H9 (cell line): ENCODE measurements at regions not wholly inside any gene's neighbourhood (a gene's known extent, or its start where the extent isn't known, plus 50 kb on each side); places are given as distances from the start of the nearest gene placed in this dataset.

Experiments
- DNase-seq: peaks from one replicate; pipeline ENCODE4 v3.0.0-alpha.2; 2017
- H2AFZ ChIP-seq: one replicate; pipeline ENCODE4 v1.6.1; 2013; ENCODE audit warnings: mild to moderate bottlenecking, low read length, control low read depth, moderate library complexity
- H2AK5ac ChIP-seq: 2 replicates; pipeline ENCODE4 v1.6.1; 2013; ENCODE audit warnings: low read length, control low read depth, mixed read lengths; ENCODE audit not compliant: insufficient read length
- H2BK120ac ChIP-seq: one replicate; pipeline ENCODE4 v1.6.1; 2013; ENCODE audit warnings: low read depth, mild to moderate bottlenecking, low read length, control low read depth, inconsistent platforms; ENCODE audit not compliant: poor library complexity, severe bottlenecking
- H2BK12ac ChIP-seq: 2 replicates; pipeline ENCODE4 v1.6.1; 2013; ENCODE audit warnings: low read length, control low read depth, mixed read lengths, low read depth; ENCODE audit not compliant: insufficient read length
- H2BK15ac ChIP-seq: 2 replicates; pipeline ENCODE4 v1.6.1; 2013; ENCODE audit warnings: low read depth, low read length, control low read depth
- H2BK20ac ChIP-seq: one replicate; pipeline ENCODE4 v1.6.1; 2013; ENCODE audit warnings: low read depth, mild to moderate bottlenecking, low read length, control low read depth, inconsistent platforms; ENCODE audit not compliant: poor library complexity, severe bottlenecking
- H2BK5ac ChIP-seq: 2 replicates; pipeline ENCODE4 v1.6.1; 2013; ENCODE audit warnings: low read length, control low read depth, mixed read lengths; ENCODE audit not compliant: insufficient read length
- H3K14ac ChIP-seq: 2 replicates; pipeline ENCODE4 v1.6.1; 2013; ENCODE audit warnings: low read length, control low read depth; ENCODE audit not compliant: insufficient read depth
- H3K18ac ChIP-seq: 2 replicates; pipeline ENCODE4 v1.6.1; 2013; ENCODE audit warnings: low read depth, mild to moderate bottlenecking, mixed read lengths, low read length, control low read depth; ENCODE audit not compliant: insufficient read length
- H3K23ac ChIP-seq: 2 replicates; pipeline ENCODE4 v1.6.1; 2013; ENCODE audit warnings: low read length, control low read depth, mixed read lengths, low read depth; ENCODE audit not compliant: insufficient read length
- H3K23me2 ChIP-seq: 2 replicates; pipeline ENCODE4 v1.6.1; 2013; ENCODE audit warnings: low read depth, mild to moderate bottlenecking, mixed read lengths, low read length, control low read depth; ENCODE audit not compliant: insufficient read length, poor library complexity, severe bottlenecking
- H3K27ac ChIP-seq: 2 replicates; pipeline ENCODE4 v1.5.1; 2013; ENCODE audit warnings: low read length, control low read depth, mixed read lengths, low read depth; ENCODE audit not compliant: insufficient read length
- H3K27me3 ChIP-seq: 2 replicates; pipeline ENCODE4 v1.6.1; 2013; ENCODE audit warnings: low read length, control low read depth, inconsistent platforms; ENCODE audit not compliant: insufficient read depth
- H3K4ac ChIP-seq: 2 replicates; pipeline ENCODE4 v1.6.1; 2013; ENCODE audit warnings: low read depth, mild to moderate bottlenecking, control low read depth, inconsistent platforms, low read length, moderate library complexity
- H3K4me1 ChIP-seq: 2 replicates; pipeline ENCODE4 v1.6.1; 2013; ENCODE audit warnings: low read length, control low read depth, inconsistent platforms; ENCODE audit not compliant: insufficient read depth
- H3K4me2 ChIP-seq: 2 replicates; pipeline ENCODE4 v1.6.1; 2013; ENCODE audit warnings: low read length, control low read depth, mixed read lengths; ENCODE audit not compliant: insufficient read length, insufficient read depth
- H3K56ac ChIP-seq: 2 replicates; pipeline ENCODE4 v1.6.1; 2013; ENCODE audit warnings: low read depth, mild to moderate bottlenecking, mixed read lengths, low read length, control low read depth; ENCODE audit not compliant: insufficient read length
- H3K79me1 ChIP-seq: 2 replicates; pipeline ENCODE4 v1.6.1; 2013; ENCODE audit warnings: low read depth, mild to moderate bottlenecking, moderate library complexity, low read length, control low read depth, inconsistent platforms; ENCODE audit not compliant: insufficient read depth, poor library complexity, severe bottlenecking
- H3K79me2 ChIP-seq: 2 replicates; pipeline ENCODE4 v1.6.1; 2013; ENCODE audit warnings: low read length, control low read depth, inconsistent platforms; ENCODE audit not compliant: insufficient read depth
- H3K9ac ChIP-seq: 2 replicates; pipeline ENCODE4 v1.6.1; 2013; ENCODE audit warnings: low read length, control low read depth, mixed read lengths; ENCODE audit not compliant: insufficient read length; ENCODE audit errors: extremely low read depth
- H3K9me3 ChIP-seq: one replicate; pipeline ENCODE4 v1.6.1; 2013; ENCODE audit warnings: low read depth, low read length, inconsistent platforms; ENCODE audit not compliant: control insufficient read depth
- H3T11ph ChIP-seq: one replicate; pipeline ENCODE4 v1.6.1; 2013; ENCODE audit warnings: mild to moderate bottlenecking, low read length, control low read depth, inconsistent platforms
- H4K20me1 ChIP-seq: one replicate; pipeline ENCODE4 v1.6.1; 2013; ENCODE audit not compliant: control insufficient read depth, insufficient read length, insufficient read depth
- H4K5ac ChIP-seq: 2 replicates; pipeline ENCODE4 v1.6.1; 2013; ENCODE audit warnings: low read depth, mild to moderate bottlenecking, mixed read lengths, low read length, control low read depth; ENCODE audit not compliant: insufficient read length
- H4K8ac ChIP-seq: replicated peaks from 2 replicates; pipeline ENCODE4 v1.6.1; 2013; ENCODE audit warnings: low read length, control low read depth, mixed read lengths, low read depth; ENCODE audit not compliant: insufficient read length
- H4K91ac ChIP-seq: 2 replicates; pipeline ENCODE4 v1.6.1; 2013; ENCODE audit warnings: low read depth, mild to moderate bottlenecking, moderate library complexity, mixed read lengths, low read length, control low read depth; ENCODE audit not compliant: insufficient read length
- H3K27ac Mint-ChIP-seq, 3 experiments: 2 replicates in 2 of 3; 3 replicates in 1 of 3; pipeline ENCODE4 v1.8.0; 2020 to 2021; ENCODE audit warnings: mixed read lengths in 3 of 3, mild to moderate bottlenecking in 1 of 3, moderate library complexity in 1 of 3
- H3K27me3 Mint-ChIP-seq: 2 replicates; pipeline ENCODE4 v1.8.0; 2021; ENCODE audit warnings: low read depth, mild to moderate bottlenecking, moderate library complexity, mixed read lengths
- H3K36me3 Mint-ChIP-seq, 3 experiments: 2 replicates in 2 of 3; 3 replicates in 1 of 3; pipeline ENCODE4 v1.8.0; 2020 to 2021; ENCODE audit warnings: low read depth in 3 of 3, mixed read lengths in 3 of 3; ENCODE audit not compliant: insufficient read depth in 1 of 3
- H3K4me1 Mint-ChIP-seq, 2 experiments: 2 replicates each; pipeline ENCODE4 v1.8.0; 2020; ENCODE audit warnings: mixed read lengths in 2 of 2
- H3K4me3 Mint-ChIP-seq, 2 experiments: 2 replicates in 1 of 2; 3 replicates in 1 of 2; pipeline ENCODE4 v1.8.0; 2020 to 2021; ENCODE audit warnings: mild to moderate bottlenecking in 2 of 2, mixed read lengths in 2 of 2, moderate library complexity in 1 of 2
- H3K9me3 Mint-ChIP-seq, 2 experiments: 2 replicates in 1 of 2; 3 replicates in 1 of 2; pipeline ENCODE4 v1.8.0; 2020; ENCODE audit warnings: mild to moderate bottlenecking in 2 of 2, mixed read lengths in 2 of 2, moderate library complexity in 1 of 2
- WGBS: extraction: QIAGEN DNeasy Blood & Tissue Kit; methylation state at CpG from one replicate; pipeline ENCODE4 v1.1.7; 2013; ENCODE audit warnings: missing lambda C conversion rate, low lambda C conversion rate, mixed read lengths; ENCODE audit not compliant: insufficient read length; ENCODE audit errors: extremely low coverage; 5-methylcytosine and 5-hydroxymethylcytosine counted together
- TF ChIP-seq, protein P1 (sequence below): fragments of 200-600 bp; sonication (generic); conservative IDR thresholded peaks from 3 replicates; pipeline ENCODE4 v1.8.0; 2021; ENCODE audit warnings: antibody characterized with exemption, mild to moderate bottlenecking

DNA sequence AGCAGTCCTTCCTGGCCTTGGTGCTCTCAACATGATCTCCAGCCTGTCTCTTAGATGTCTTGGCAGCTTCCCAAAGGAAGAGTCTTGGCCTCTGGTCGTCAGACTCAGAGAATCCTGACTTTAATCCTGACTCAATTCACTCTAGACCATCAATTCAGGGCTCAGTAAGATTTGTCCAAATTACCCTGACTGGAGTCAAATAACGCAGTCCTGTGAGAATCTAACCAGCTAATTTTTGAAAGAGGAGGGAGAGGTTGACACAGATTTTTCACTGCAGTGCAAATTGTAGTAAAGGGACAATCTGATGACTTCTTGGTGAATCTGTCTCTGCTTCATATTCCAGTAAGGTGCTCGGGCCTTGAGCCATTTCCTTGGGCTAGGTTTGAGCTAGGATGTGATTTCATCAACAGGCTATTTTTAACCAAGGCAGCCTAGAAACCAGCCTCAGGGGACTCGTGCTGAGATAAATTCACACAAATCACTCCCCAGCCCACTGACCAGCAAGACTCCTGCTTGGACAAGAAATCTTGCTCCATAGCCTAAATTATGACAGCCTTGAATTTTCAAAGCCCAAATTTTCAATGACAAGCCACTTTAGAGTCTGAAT is 257.4 kb downstream of the ENC1 start:
- Mint-ChIP-seq H3K27me3 (no peaks in the 10 kb centered on the region; the same call in none of the 2 replicates), H3K27ac (no peak overlapping the region), H3K4me1 (peaks cover 0 to 11% of the 10 kb centered on the region in 2 experiments; a peak in 2 of 4 replicates), H3K4me3 (no peak overlapping the region), H3K9me3 (no peaks in the 10 kb centered on the region), H3K36me3 (no peaks in the 10 kb centered on the region)
- no peak overlapping the region for H2BK5ac ChIP-seq
- H3K4me1 ChIP-seq: no peaks in the 10 kb centered on the region; the same call in 1 of the 2 replicates
- no peak overlapping the region for H4K8ac ChIP-seq
- no CpG with 5 or more reads among the region's 4 CpGs for WGBS
- H2BK12ac ChIP-seq: no peak overlapping the region
- TF ChIP-seq, protein P1, sequence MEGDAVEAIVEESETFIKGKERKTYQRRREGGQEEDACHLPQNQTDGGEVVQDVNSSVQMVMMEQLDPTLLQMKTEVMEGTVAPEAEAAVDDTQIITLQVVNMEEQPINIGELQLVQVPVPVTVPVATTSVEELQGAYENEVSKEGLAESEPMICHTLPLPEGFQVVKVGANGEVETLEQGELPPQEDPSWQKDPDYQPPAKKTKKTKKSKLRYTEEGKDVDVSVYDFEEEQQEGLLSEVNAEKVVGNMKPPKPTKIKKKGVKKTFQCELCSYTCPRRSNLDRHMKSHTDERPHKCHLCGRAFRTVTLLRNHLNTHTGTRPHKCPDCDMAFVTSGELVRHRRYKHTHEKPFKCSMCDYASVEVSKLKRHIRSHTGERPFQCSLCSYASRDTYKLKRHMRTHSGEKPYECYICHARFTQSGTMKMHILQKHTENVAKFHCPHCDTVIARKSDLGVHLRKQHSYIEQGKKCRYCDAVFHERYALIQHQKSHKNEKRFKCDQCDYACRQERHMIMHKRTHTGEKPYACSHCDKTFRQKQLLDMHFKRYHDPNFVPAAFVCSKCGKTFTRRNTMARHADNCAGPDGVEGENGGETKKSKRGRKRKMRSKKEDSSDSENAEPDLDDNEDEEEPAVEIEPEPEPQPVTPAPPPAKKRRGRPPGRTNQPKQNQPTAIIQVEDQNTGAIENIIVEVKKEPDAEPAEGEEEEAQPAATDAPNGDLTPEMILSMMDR: no peak
- H3K23me2 ChIP-seq: no peaks in the 10 kb centered on the region
- H3K27ac ChIP-seq: no peak overlapping the region
- H2BK120ac ChIP-seq: no peak overlapping the region
- H3K9ac ChIP-seq: no peak overlapping the region
- no peak overlapping the region for H3T11ph ChIP-seq
- no peak overlapping the region for H2BK20ac ChIP-seq
- H3K79me2 ChIP-seq: no peaks in the 10 kb centered on the region
- H4K91ac ChIP-seq: no peak overlapping the region
- H3K9me3 ChIP-seq: no peaks in the 10 kb centered on the region
- no peak overlapping the region for H3K23ac ChIP-seq
- H3K14ac ChIP-seq: no peak overlapping the region
- no peak overlapping the region for H2AK5ac ChIP-seq
- H3K18ac ChIP-seq: no peak overlapping the region
- no peak overlapping the region for H2AFZ ChIP-seq
- H4K20me1 ChIP-seq: no peaks in the 10 kb centered on the region
- H3K27me3 ChIP-seq: no peaks in the 10 kb centered on the region
- H3K56ac ChIP-seq: no peak overlapping the region
- H4K5ac ChIP-seq: no peak overlapping the region
- H2BK15ac ChIP-seq: no peak overlapping the region
- no peak overlapping the region for H3K4ac ChIP-seq
- DNase-seq: no peak
- no peak overlapping the region for H3K4me2 ChIP-seq
- no peaks in the 10 kb centered on the region for H3K79me1 ChIP-seq
